ENCODE measurements at regions not wholly inside any gene's neighbourhood (a gene's known extent, or its start where the extent isn't known, plus 50 kb on each side); places are given as distances from the start of the nearest gene placed in this dataset.

GRCh38 chr4:130147641-130148040 is 1051.7 kb downstream of the C4orf33 start:
- no peaks in the 10 kb centered on the region for H3K4me1 ChIP-seq (ENCODE audit: insufficient read depth, low read length)
- H3K4me2 ChIP-seq (ENCODE audit: insufficient read depth, low read length), result no peak overlapping the region
- ATAC-seq (ENCODE audit: insufficient read depth, low read depth) (no peak), DNase-seq (no peak)
- H2AFZ ChIP-seq (ENCODE audit: low read depth, low read length), result no peak overlapping the region
- H3K9ac ChIP-seq (ENCODE audit: low read depth, low read length), result no peak overlapping the region
- no peaks in the 10 kb centered on the region for H3K79me2 ChIP-seq (ENCODE audit: insufficient read depth, low read length)
- H3K27me3 ChIP-seq (ENCODE audit: insufficient read depth, low read length, poor library complexity), result no peaks in the 10 kb centered on the region
- no peak overlapping the region for H3K27ac ChIP-seq (ENCODE audit: low read length)
- TF ChIP-seq CTCF (IDR thresholded peaks at IDR 0.05; ENCODE audit: borderline replicate concordance, extremely low read depth, low read length, poor library complexity, severe bottlenecking), result no peak
- no peak for TF ChIP-seq EZH2 (IDR thresholded peaks at IDR 0.05; ENCODE audit: borderline replicate concordance, low read depth, low read length, severe bottlenecking)
- H3K36me3 ChIP-seq (ENCODE audit: insufficient read depth, low read length), result no peaks in the 10 kb centered on the region
- H3K9me3 ChIP-seq (ENCODE audit: insufficient read depth, low read length, severe bottlenecking), result no peaks in the 10 kb centered on the region
- H4K20me1 ChIP-seq (ENCODE audit: insufficient read depth, low read length), result no peaks in the 10 kb centered on the region
- H3K4me3 ChIP-seq (ENCODE audit: low read depth in 1 of 2, low read length in 2 of 2), result no peak overlapping the region

GRCh38 chr4:130154901-130155300 is 1058.9 kb downstream of the C4orf33 start:
- Histone ChIP-seq H3K27ac (ENCODE audit: low read length) (no peak overlapping the region), H3K4me3 (ENCODE audit: low read depth in 1 of 2, low read length in 2 of 2) (no peak overlapping the region), H2AFZ (ENCODE audit: low read depth, low read length) (no peak overlapping the region), H4K20me1 (ENCODE audit: insufficient read depth, low read length) (no peaks in the 10 kb centered on the region), H3K4me1 (ENCODE audit: insufficient read depth, low read length) (no peaks in the 10 kb centered on the region), H3K9me3 (ENCODE audit: insufficient read depth, low read length, severe bottlenecking) (no peaks in the 10 kb centered on the region), H3K9ac (ENCODE audit: low read depth, low read length) (no peak overlapping the region), H3K36me3 (ENCODE audit: insufficient read depth, low read length) (no peaks in the 10 kb centered on the region), H3K79me2 (ENCODE audit: insufficient read depth, low read length) (no peaks in the 10 kb centered on the region), H3K27me3 (ENCODE audit: insufficient read depth, low read length, poor library complexity) (no peaks in the 10 kb centered on the region), H3K4me2 (ENCODE audit: insufficient read depth, low read length) (no peak overlapping the region)
- TF ChIP-seq CTCF (IDR thresholded peaks at IDR 0.05; ENCODE audit: borderline replicate concordance, extremely low read depth, low read length, poor library complexity, severe bottlenecking) (no peak), EZH2 (IDR thresholded peaks at IDR 0.05; ENCODE audit: borderline replicate concordance, low read depth, low read length, severe bottlenecking) (no peak)
- no peak for ATAC-seq (ENCODE audit: insufficient read depth, low read depth)
- DNase-seq, result no peak

- Histone ChIP-seq H3K27ac (ENCODE audit: low read length) (no peak overlapping the region), H3K9me3 (ENCODE audit: insufficient read depth, low read length, severe bottlenecking) (no peaks in the 10 kb centered on the region), H3K36me3 (ENCODE audit: insufficient read depth, low read length) (no peaks in the 10 kb centered on the region), H3K9ac (ENCODE audit: low read depth, low read length) (no peak overlapping the region), H4K20me1 (ENCODE audit: insufficient read depth, low read length) (no peaks in the 10 kb centered on the region), H3K4me2 (ENCODE audit: insufficient read depth, low read length) (no peak overlapping the region), H3K79me2 (ENCODE audit: insufficient read depth, low read length) (no peaks in the 10 kb centered on the region), H3K4me3 (ENCODE audit: low read depth in 1 of 2, low read length in 2 of 2) (no peak overlapping the region), H2AFZ (ENCODE audit: low read depth, low read length) (no peak overlapping the region), H3K4me1 (ENCODE audit: insufficient read depth, low read length) (no peaks in the 10 kb centered on the region), H3K27me3 (ENCODE audit: insufficient read depth, low read length, poor library complexity) (no peaks in the 10 kb centered on the region)
- ATAC-seq (ENCODE audit: insufficient read depth, low read depth), result no peak
- TF ChIP-seq CTCF (IDR thresholded peaks at IDR 0.05; ENCODE audit: borderline replicate concordance, extremely low read depth, low read length, poor library complexity, severe bottlenecking) (no peak), EZH2 (IDR thresholded peaks at IDR 0.05; ENCODE audit: borderline replicate concordance, low read depth, low read length, severe bottlenecking) (no peak)
- DNase-seq, result no peak
Measured at GRCh38 chr4:130163701-130164100, 1067.7 kb downstream of the C4orf33 start.

- Histone ChIP-seq H3K4me2 (ENCODE audit: insufficient read depth, low read length) (no peak overlapping the region), H3K27ac (ENCODE audit: low read length) (no peak overlapping the region), H3K27me3 (ENCODE audit: insufficient read depth, low read length, poor library complexity) (no peaks in the 10 kb centered on the region), H3K9ac (ENCODE audit: low read depth, low read length) (no peak overlapping the region), H2AFZ (ENCODE audit: low read depth, low read length) (no peak overlapping the region), H3K9me3 (ENCODE audit: insufficient read depth, low read length, severe bottlenecking) (no peaks in the 10 kb centered on the region), H3K79me2 (ENCODE audit: insufficient read depth, low read length) (no peaks in the 10 kb centered on the region), H3K36me3 (ENCODE audit: insufficient read depth, low read length) (no peaks in the 10 kb centered on the region), H3K4me3 (ENCODE audit: low read depth in 1 of 2, low read length in 2 of 2) (no peak overlapping the region), H3K4me1 (ENCODE audit: insufficient read depth, low read length) (no peaks in the 10 kb centered on the region), H4K20me1 (ENCODE audit: insufficient read depth, low read length) (no peaks in the 10 kb centered on the region)
- no peak for TF ChIP-seq CTCF (IDR thresholded peaks at IDR 0.05; ENCODE audit: borderline replicate concordance, extremely low read depth, low read length, poor library complexity, severe bottlenecking)
- no peak for TF ChIP-seq EZH2 (IDR thresholded peaks at IDR 0.05; ENCODE audit: borderline replicate concordance, low read depth, low read length, severe bottlenecking)
- ATAC-seq (ENCODE audit: insufficient read depth, low read depth) (no peak), DNase-seq (no peak)
Measured at GRCh38 chr4:130165381-130165780, 1069.4 kb downstream of the C4orf33 start.

All from DND-41 (cell line).